GM12875 (cell line): ENCODE measurements at regions not wholly inside any gene's neighbourhood (a gene's known extent, or its start where the extent isn't known, plus 50 kb on each side); places are given as distances from the start of the nearest gene placed in this dataset.

ENCODE experiments used
- H3K4me3 ChIP-seq: one replicate; pipeline ENCODE4 v1.5.1; 2011; ENCODE audit warnings: low read depth, low read length, control low read depth
- CTCF ChIP-seq: IDR thresholded peaks from 2 replicates; pipeline ENCODE4 v1.5.1; 2011; ENCODE audit warnings: low read depth, mild to moderate bottlenecking, control low read depth, inconsistent platforms, low read length, moderate library complexity, borderline replicate concordance; ENCODE audit not compliant: insufficient read depth

- no peak for TF ChIP-seq CTCF
- H3K4me3 ChIP-seq: no peak overlapping the region
These were observed 285.5 kb downstream of the PDGFC start for GRCh38 chr4:156686120-156686519.

- no peak overlapping the region for H3K4me3 ChIP-seq
These were observed 286.3 kb downstream of the PDGFC start for GRCh38 chr4:156685308-156685707.

GRCh38 chr4:156677656-156678055 lies 293.9 kb downstream of the PDGFC start:
- TF ChIP-seq CTCF: no peak
- H3K4me3 ChIP-seq: no peak overlapping the region

More at GRCh38 chr4:156685308-156685707, 286.3 kb downstream of the PDGFC start:
- no peak for TF ChIP-seq CTCF

GRCh38 chr4:156677131-156677531 lies 294.5 kb downstream of the PDGFC start:
- peak; percentile 27; the same call in 1 of the 2 replicates for TF ChIP-seq CTCF
- H3K4me3 ChIP-seq: no peak overlapping the region

GRCh38 chr4:156676116-156676851 lies 295.3 kb downstream of the PDGFC start:
- H3K4me3 ChIP-seq: no peak overlapping the region
- TF ChIP-seq CTCF: no peak

- H3K4me3 ChIP-seq: no peak overlapping the region
- no peak for TF ChIP-seq CTCF
These were observed 298.1 kb downstream of the PDGFC start for GRCh38 chr4:156673483-156673882.
